ENCODE measurements at regions not wholly inside any gene's neighbourhood (a gene's known extent, or its start where the extent isn't known, plus 50 kb on each side); places are given as distances from the start of the nearest gene placed in this dataset.

DNA sequence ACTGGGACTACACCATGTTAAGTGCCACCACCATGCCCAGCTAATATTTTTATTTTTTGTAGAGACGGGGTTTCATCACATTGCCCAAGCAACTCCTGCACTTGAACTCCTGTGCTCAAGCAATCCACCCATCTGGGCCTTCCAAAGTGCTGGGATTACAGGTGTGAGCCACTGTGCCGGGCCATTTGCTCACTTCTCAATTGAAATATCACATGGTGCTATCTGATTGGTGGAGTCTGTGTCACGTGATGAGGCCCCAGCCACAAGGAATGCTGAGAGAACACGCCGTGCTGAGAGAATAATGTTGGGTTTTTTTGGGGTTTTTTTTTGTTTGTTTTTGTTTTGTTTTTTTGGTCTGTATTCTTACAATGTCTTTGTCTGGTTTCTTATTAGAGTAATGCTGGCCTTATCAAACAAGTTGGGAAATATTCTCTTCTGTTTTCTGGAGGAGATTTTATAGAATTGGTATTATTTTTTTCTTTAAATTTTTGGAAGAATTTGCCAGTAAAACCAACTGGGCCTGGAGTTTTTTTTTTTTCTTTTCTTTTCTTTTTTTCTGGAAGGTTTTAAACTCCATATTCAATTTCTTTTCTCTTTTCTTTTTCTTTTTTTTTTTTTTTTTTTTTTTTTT lies 183.2 kb upstream of the KCNG1 start:
- H3K4me3 ChIP-seq (ENCODE audit: insufficient read depth, low read length), result no peak overlapping the region
- no peak overlapping the region for H3K27ac ChIP-seq (ENCODE audit: low read depth, low read length)
- H2AFZ ChIP-seq (ENCODE audit: low read length), result no peak overlapping the region
- H3K4me2 ChIP-seq (ENCODE audit: insufficient read depth, low read length), result no peak overlapping the region
- H3K36me3 ChIP-seq (ENCODE audit: insufficient read depth, low read length), result no peaks in the 10 kb centered on the region
- no peaks in the 10 kb centered on the region for H3K79me2 ChIP-seq (ENCODE audit: insufficient read depth, low read length)
- no peaks in the 10 kb centered on the region for H4K20me1 ChIP-seq (ENCODE audit: insufficient read depth, low read length)
- H3K27me3 ChIP-seq (ENCODE audit: insufficient read depth, low read length), result peaks cover 39% of the 10 kb centered on the region
- TF ChIP-seq, protein P1, sequence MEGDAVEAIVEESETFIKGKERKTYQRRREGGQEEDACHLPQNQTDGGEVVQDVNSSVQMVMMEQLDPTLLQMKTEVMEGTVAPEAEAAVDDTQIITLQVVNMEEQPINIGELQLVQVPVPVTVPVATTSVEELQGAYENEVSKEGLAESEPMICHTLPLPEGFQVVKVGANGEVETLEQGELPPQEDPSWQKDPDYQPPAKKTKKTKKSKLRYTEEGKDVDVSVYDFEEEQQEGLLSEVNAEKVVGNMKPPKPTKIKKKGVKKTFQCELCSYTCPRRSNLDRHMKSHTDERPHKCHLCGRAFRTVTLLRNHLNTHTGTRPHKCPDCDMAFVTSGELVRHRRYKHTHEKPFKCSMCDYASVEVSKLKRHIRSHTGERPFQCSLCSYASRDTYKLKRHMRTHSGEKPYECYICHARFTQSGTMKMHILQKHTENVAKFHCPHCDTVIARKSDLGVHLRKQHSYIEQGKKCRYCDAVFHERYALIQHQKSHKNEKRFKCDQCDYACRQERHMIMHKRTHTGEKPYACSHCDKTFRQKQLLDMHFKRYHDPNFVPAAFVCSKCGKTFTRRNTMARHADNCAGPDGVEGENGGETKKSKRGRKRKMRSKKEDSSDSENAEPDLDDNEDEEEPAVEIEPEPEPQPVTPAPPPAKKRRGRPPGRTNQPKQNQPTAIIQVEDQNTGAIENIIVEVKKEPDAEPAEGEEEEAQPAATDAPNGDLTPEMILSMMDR (IDR thresholded peaks at IDR 0.05; ENCODE audit: extremely low read depth, low read depth, low read length), result no peak
- H3K9me3 ChIP-seq (ENCODE audit: low read depth, low read length), result no peaks in the 10 kb centered on the region
- no peak for DNase-seq (ENCODE audit: insufficient read length, low spot score, missing footprints)
- H3K4me1 ChIP-seq (ENCODE audit: insufficient read depth, low read length), result no peaks in the 10 kb centered on the region

DNA sequence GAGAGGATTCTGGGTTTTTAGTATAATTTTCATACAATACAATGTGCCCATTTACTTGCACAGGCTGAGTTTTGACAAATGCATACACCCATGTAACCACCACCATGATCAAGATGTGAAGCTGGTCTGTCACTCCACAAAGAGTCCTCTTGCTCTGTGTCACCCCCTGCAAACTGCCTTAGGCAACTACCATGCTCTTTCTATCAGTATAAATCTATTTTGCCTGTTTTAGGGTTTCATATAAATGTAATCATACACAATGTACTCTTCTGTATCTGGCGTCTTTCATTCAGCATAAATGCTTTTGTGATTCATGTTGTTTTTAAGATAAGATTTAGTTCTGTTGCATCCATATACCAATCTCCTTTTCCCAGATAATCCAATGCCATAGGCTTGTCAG lies 181.9 kb upstream of the KCNG1 start:
- TF ChIP-seq, protein P1 (IDR thresholded peaks at IDR 0.05; ENCODE audit: extremely low read depth, low read depth, low read length), result no peak
- no peak overlapping the region for H3K4me2 ChIP-seq (ENCODE audit: insufficient read depth, low read length)
- no peaks in the 10 kb centered on the region for H3K79me2 ChIP-seq (ENCODE audit: insufficient read depth, low read length)
- no peaks in the 10 kb centered on the region for H3K4me1 ChIP-seq (ENCODE audit: insufficient read depth, low read length)
- H3K4me3 ChIP-seq (ENCODE audit: insufficient read depth, low read length), result no peak overlapping the region
- peaks cover 35% of the 10 kb centered on the region for H3K27me3 ChIP-seq (ENCODE audit: insufficient read depth, low read length)
- DNase-seq (ENCODE audit: insufficient read length, low spot score, missing footprints), result no peak
- no peaks in the 10 kb centered on the region for H4K20me1 ChIP-seq (ENCODE audit: insufficient read depth, low read length)
- H2AFZ ChIP-seq (ENCODE audit: low read length), result no peak overlapping the region
- H3K36me3 ChIP-seq (ENCODE audit: insufficient read depth, low read length), result no peaks in the 10 kb centered on the region
- H3K27ac ChIP-seq (ENCODE audit: low read depth, low read length), result no peak overlapping the region
- no peaks in the 10 kb centered on the region for H3K9me3 ChIP-seq (ENCODE audit: low read depth, low read length)

DNA sequence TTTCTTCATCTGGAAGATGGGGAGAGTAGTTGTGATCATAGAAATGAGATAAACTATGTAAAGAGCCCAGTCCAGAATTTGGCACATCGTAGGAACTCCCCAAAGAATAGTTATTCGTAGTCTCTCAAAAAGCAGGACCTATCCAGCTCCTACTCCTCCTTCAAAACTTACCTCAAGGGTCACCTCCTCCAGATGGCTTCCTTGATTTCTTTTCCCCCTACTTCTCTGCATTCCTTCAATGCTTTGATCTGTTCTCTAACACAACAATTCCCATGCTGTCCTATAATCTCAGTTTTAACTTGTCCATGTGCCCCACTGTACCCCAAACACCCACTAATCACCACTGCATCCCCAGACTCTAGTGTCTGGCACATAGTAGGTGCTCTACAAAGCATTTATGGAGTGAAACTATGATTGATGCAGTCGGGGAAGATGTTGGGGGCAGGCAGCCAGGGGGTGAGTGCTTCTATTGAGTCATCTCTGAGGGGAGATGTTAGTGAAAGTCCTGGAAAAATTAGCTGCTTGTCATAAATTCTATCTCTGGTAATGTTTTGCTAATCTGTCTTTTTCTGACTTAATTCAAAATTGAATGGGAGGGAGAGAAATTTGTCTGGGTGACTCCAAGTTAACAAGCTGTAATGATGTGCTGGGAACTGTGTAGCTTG lies 181.3 kb upstream of the KCNG1 start:
- H3K4me1 ChIP-seq (ENCODE audit: insufficient read depth, low read length), result no peaks in the 10 kb centered on the region
- H3K4me3 ChIP-seq (ENCODE audit: insufficient read depth, low read length), result no peak overlapping the region
- H3K79me2 ChIP-seq (ENCODE audit: insufficient read depth, low read length), result no peaks in the 10 kb centered on the region
- no peak overlapping the region for H3K4me2 ChIP-seq (ENCODE audit: insufficient read depth, low read length)
- no peaks in the 10 kb centered on the region for H3K36me3 ChIP-seq (ENCODE audit: insufficient read depth, low read length)
- no peaks in the 10 kb centered on the region for H4K20me1 ChIP-seq (ENCODE audit: insufficient read depth, low read length)
- no peak overlapping the region for H2AFZ ChIP-seq (ENCODE audit: low read length)
- TF ChIP-seq, protein P1 (IDR thresholded peaks at IDR 0.05; ENCODE audit: extremely low read depth, low read depth, low read length), result no peak
- no peaks in the 10 kb centered on the region for H3K9me3 ChIP-seq (ENCODE audit: low read depth, low read length)
- no peak overlapping the region for H3K27ac ChIP-seq (ENCODE audit: low read depth, low read length)
- no peak for DNase-seq (ENCODE audit: insufficient read length, low spot score, missing footprints)
- peaks cover 32% of the 10 kb centered on the region for H3K27me3 ChIP-seq (ENCODE audit: insufficient read depth, low read length)

DNA sequence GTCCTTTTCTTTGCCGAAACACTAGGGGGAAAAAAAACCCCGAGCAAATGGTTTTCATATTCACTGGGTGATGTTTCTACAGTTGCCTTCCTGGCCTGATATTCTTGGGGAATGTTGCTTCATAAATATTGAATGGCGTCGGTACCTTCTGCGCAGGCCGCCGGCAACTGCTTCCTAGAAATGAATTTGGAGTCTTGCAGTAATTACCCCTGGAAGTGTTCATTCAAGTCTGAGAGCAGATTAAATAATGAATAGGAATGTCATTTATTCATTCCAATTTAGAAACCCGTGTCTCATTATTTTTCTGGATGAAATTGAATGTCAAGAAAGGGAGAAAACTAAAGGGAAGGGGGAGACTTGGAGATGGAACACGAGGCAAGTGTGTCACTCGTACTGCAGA lies 179.4 kb upstream of the KCNG1 start:
- Histone ChIP-seq H3K4me1 (ENCODE audit: insufficient read depth, low read length) (peaks cover 2% of the 10 kb centered on the region), H3K4me3 (ENCODE audit: insufficient read depth, low read length) (no peak overlapping the region), H3K4me2 (ENCODE audit: insufficient read depth, low read length) (no peak overlapping the region), H2AFZ (ENCODE audit: low read length) (no peak overlapping the region), H3K9me3 (ENCODE audit: low read depth, low read length) (no peaks in the 10 kb centered on the region), H3K27ac (ENCODE audit: low read depth, low read length) (no peak overlapping the region), H3K79me2 (ENCODE audit: insufficient read depth, low read length) (no peaks in the 10 kb centered on the region), H3K27me3 (ENCODE audit: insufficient read depth, low read length) (peaks cover 20% of the 10 kb centered on the region), H3K36me3 (ENCODE audit: insufficient read depth, low read length) (no peaks in the 10 kb centered on the region), H4K20me1 (ENCODE audit: insufficient read depth, low read length) (no peaks in the 10 kb centered on the region)
- TF ChIP-seq, protein P1 (IDR thresholded peaks at IDR 0.05; ENCODE audit: extremely low read depth, low read depth, low read length), result no peak
- no peak for DNase-seq (ENCODE audit: insufficient read length, low spot score, missing footprints)

Data from osteoblast (primary cell).